ENCODE measurements at regions not wholly inside any gene's neighbourhood (a gene's known extent, or its start where the extent isn't known, plus 50 kb on each side); places are given as distances from the start of the nearest gene placed in this dataset.

DNA sequence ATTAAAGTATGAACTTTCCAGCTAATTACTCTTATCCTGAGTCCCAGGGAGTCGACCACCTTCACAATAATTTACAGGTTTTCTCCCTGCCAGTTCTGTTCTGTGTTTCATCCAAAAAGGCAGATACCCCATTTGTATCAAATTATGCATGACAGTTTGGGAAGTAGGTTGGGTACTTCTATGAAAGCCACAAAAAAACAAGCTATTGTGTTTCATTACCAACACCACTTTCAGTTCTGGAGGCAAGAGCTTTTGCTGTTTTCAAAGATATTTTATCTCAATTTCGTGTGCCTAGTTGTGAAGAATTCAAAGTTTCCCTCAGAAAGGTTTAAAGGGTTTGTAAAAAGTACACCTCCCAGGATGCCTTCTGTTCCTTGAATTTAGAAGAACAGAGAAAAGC is 557.4 kb downstream of the FLRT2 start:
- no peak for DNase-seq (ENCODE audit: low spot score in 2 of 2)
- 14% methylated on average over 2 of the region's 2 CpGs for WGBS, 2 donors
- TF ChIP-seq, protein P1, sequence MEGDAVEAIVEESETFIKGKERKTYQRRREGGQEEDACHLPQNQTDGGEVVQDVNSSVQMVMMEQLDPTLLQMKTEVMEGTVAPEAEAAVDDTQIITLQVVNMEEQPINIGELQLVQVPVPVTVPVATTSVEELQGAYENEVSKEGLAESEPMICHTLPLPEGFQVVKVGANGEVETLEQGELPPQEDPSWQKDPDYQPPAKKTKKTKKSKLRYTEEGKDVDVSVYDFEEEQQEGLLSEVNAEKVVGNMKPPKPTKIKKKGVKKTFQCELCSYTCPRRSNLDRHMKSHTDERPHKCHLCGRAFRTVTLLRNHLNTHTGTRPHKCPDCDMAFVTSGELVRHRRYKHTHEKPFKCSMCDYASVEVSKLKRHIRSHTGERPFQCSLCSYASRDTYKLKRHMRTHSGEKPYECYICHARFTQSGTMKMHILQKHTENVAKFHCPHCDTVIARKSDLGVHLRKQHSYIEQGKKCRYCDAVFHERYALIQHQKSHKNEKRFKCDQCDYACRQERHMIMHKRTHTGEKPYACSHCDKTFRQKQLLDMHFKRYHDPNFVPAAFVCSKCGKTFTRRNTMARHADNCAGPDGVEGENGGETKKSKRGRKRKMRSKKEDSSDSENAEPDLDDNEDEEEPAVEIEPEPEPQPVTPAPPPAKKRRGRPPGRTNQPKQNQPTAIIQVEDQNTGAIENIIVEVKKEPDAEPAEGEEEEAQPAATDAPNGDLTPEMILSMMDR (IDR thresholded peaks at IDR 0.05): no peak
- TF ChIP-seq POLR2A (IDR thresholded peaks at IDR 0.05): no peak
- no peak overlapping the region for H3K4me3 ChIP-seq (ENCODE audit: low read depth, poor library complexity, severe bottlenecking)
- intact Hi-C loops (cut with DNase I; ENCODE audit: low total_unique reads): no loop called here

GRCh38 chr14:86086962-86087361 is 557.0 kb downstream of the FLRT2 start:
- H3K4me3 ChIP-seq (ENCODE audit: low read depth, poor library complexity, severe bottlenecking): no peak overlapping the region
- WGBS, 2 donors: 15 to 31% methylated on average over 1 of the region's 1 CpG
- intact Hi-C loops (cut with DNase I; ENCODE audit: low total_unique reads): no loop called here
- no peak for DNase-seq (ENCODE audit: low spot score in 2 of 2)
- TF ChIP-seq, protein P1 (IDR thresholded peaks at IDR 0.05): no peak
- no peak for TF ChIP-seq POLR2A (IDR thresholded peaks at IDR 0.05)

DNA sequence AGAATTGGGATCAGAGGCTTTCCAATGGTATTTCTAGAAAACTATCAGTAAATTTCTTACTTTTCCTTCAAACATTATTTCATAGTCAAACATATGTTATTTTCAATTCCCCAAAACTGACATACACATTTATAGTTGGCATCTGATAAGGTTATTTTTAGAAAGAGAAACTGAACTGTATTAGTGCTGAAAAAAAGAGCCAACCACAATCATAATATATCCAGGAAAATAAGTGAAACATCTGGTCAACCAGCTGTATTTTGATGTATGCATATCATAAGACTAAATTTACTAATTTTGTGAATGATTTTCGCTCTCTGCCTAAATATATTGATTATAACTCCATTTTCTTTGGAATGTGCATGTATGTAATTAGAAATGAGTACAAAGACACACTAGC is 554.2 kb downstream of the FLRT2 start:
- H3K4me3 ChIP-seq (ENCODE audit: low read depth, poor library complexity, severe bottlenecking): no peak overlapping the region
- intact Hi-C loops (cut with DNase I; ENCODE audit: low total_unique reads): no loop called here
- WGBS, 2 donors: 59 to 69% methylated on average over 1 of the region's 1 CpG
- TF ChIP-seq, protein P1 (IDR thresholded peaks at IDR 0.05): no peak
- TF ChIP-seq POLR2A (IDR thresholded peaks at IDR 0.05): no peak
- DNase-seq (ENCODE audit: low spot score in 2 of 2): no peak

- intact Hi-C loops (cut with DNase I; ENCODE audit: low total_unique reads): no loop called here
- TF ChIP-seq, protein P1 (IDR thresholded peaks at IDR 0.05): no peak
- TF ChIP-seq POLR2A (IDR thresholded peaks at IDR 0.05): no peak
- H3K4me3 ChIP-seq (ENCODE audit: low read depth, poor library complexity, severe bottlenecking): no peak overlapping the region
- no peak for DNase-seq (ENCODE audit: low spot score in 2 of 2)
Measured at GRCh38 chr14:86083616-86084015, 553.7 kb downstream of the FLRT2 start.

DNA sequence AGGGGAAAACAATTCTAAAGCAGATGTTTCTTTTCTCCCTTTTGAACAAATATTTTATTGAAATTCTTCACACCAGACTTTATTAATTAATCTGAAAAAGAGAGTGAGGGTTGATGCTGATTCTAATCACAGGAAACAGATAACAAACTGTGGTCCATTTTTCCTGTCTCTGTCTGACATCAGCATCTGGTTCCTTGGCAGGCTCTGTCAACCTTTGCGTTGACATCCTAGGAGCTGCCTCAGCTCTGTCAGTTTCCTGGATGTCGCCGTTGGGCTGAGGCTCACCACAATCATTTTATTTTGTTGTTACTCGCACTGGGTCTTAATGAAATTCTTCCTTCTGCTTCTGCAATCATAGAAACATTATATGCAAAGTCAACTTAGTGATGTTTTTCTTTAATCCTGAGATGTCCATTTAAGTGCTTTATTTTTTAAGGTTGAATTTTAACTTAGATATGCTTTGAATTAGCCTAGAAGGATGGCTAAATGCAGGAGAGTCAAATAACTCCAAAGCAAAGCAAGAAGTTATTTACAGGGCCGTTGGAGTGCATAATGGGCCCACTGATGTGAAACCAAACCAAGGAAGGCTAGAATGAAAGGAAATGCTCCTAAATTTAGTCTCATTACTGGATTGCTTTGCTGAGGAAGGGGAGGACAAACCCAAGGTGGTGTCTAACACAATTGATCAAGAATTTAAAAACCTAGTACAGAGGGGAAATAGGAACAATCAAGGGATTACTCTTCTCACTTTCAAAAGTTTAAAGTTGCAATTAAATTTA is 542.4 kb downstream of the FLRT2 start:
- WGBS, 2 donors: 37 to 44% methylated on average over 5 of the region's 5 CpGs
- no peak for TF ChIP-seq POLR2A (IDR thresholded peaks at IDR 0.05)
- TF ChIP-seq, protein P1 (IDR thresholded peaks at IDR 0.05): no peak
- intact Hi-C loops (cut with DNase I; ENCODE audit: low total_unique reads): no loop called here
- no peak overlapping the region for H3K4me3 ChIP-seq (ENCODE audit: low read depth, poor library complexity, severe bottlenecking)
- no peak for DNase-seq (ENCODE audit: low spot score in 2 of 2)

DNA sequence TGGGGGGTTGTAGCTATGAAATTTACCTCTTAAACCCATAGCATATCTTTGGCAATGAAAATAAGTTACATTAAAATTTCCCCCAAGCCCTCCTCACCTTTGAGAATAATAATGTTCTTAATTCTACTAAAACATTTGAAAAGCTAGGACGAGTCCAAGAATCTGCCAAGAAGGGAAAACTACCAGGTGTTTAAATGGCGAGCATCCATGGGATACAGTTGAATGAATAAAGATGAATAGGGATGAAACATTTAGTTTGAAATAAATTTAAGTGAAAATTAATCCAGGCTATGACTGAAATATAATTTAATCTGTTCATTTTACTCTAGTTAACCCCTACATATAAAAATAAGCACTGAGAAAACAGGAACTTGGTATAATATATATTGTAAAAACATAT is 536.7 kb downstream of the FLRT2 start:
- no peak for TF ChIP-seq POLR2A (IDR thresholded peaks at IDR 0.05)
- TF ChIP-seq, protein P1 (IDR thresholded peaks at IDR 0.05): no peak
- H3K4me3 ChIP-seq (ENCODE audit: low read depth, poor library complexity, severe bottlenecking): no peak overlapping the region
- 79 to 81% methylated on average over 2 of the region's 2 CpGs for WGBS, 2 donors
- no peak for DNase-seq (ENCODE audit: low spot score in 2 of 2)
- intact Hi-C loops (cut with DNase I; ENCODE audit: low total_unique reads): no loop called here
